Liver (tissue), 7 donors: ENCODE measurements at regions not wholly inside any gene's neighbourhood (a gene's known extent, or its start where the extent isn't known, plus 50 kb on each side); places are given as distances from the start of the nearest gene placed in this dataset.

Experiments used
- DNase-seq: peaks from one replicate; pipeline ENCODE4 v3.0.0-alpha.2; 2017; ENCODE audit warnings: low spot score
- H3K27ac ChIP-seq, 2 donors: one replicate each; pipeline ENCODE4 v1.7.0; 2013; ENCODE audit warnings: inconsistent platforms in 2 of 2, low read length in 2 of 2, control low read depth in 1 of 2, low read depth in 1 of 2, mild to moderate bottlenecking in 1 of 2
- H3K27me3 ChIP-seq, 4 donors: one replicate each; pipeline versions ENCODE4 v1.6.1 to v1.7.0; 2013; ENCODE audit warnings: low read length in 3 of 4, inconsistent platforms in 1 of 4, mild to moderate bottlenecking in 1 of 4, moderate library complexity in 1 of 4; ENCODE audit not compliant: control insufficient read depth in 4 of 4, insufficient read depth in 4 of 4
- H3K36me3 ChIP-seq, 4 donors: one replicate each; pipeline versions ENCODE4 v1.6.1 to v1.7.0; 2013; ENCODE audit warnings: low read length in 3 of 4, mild to moderate bottlenecking in 3 of 4, low read depth in 1 of 4, moderate library complexity in 1 of 4; ENCODE audit not compliant: control insufficient read depth in 4 of 4, insufficient read depth in 3 of 4
- H3K4me1 ChIP-seq, 4 donors: one replicate each; pipeline versions ENCODE4 v1.6.1 to v1.7.0; 2013; ENCODE audit warnings: low read length in 3 of 4, mild to moderate bottlenecking in 3 of 4, moderate library complexity in 1 of 4; ENCODE audit not compliant: control insufficient read depth in 4 of 4, insufficient read depth in 4 of 4
- H3K4me3 ChIP-seq, 3 donors: one replicate each; pipeline versions ENCODE4 v1.6.1 to v1.7.0; 2013; ENCODE audit warnings: low read length in 3 of 3, control low read depth in 1 of 3, low read depth in 1 of 3, mild to moderate bottlenecking in 1 of 3
- H3K9ac ChIP-seq, 2 donors: one replicate each; pipeline ENCODE4 v1.7.0; 2013; ENCODE audit warnings: low read length in 2 of 2, mild to moderate bottlenecking in 2 of 2, moderate library complexity in 2 of 2, control low read depth in 1 of 2, low read depth in 1 of 2
- H3K9me3 ChIP-seq, 4 donors: one replicate each; pipeline versions ENCODE4 v1.6.1 to v1.7.0; 2013; ENCODE audit warnings: low read length in 3 of 4; ENCODE audit not compliant: control insufficient read depth in 4 of 4
- FOXA1 ChIP-seq: IDR thresholded peaks from 2 replicates; pipeline ENCODE4 v1.6.1; 2016; ENCODE audit warnings: antibody characterized with exemption
- GABPA ChIP-seq, 2 donors: IDR thresholded peaks in 1 of 2; conservative IDR thresholded peaks in 1 of 2; 2 replicates each; pipeline ENCODE4 v1.6.1; 2016; ENCODE audit warnings: antibody characterized with exemption in 2 of 2, mild to moderate bottlenecking in 1 of 2, moderate library complexity in 1 of 2
- HNF4G ChIP-seq: IDR thresholded peaks from 2 replicates; pipeline ENCODE4 v1.6.1; 2016; ENCODE audit warnings: antibody characterized with exemption
- JUND ChIP-seq, 2 donors: IDR thresholded peaks; 2 replicates each; pipeline ENCODE4 v1.6.1; 2016; ENCODE audit warnings: antibody characterized with exemption in 2 of 2
- RAD21 ChIP-seq, 2 donors: IDR thresholded peaks; 2 replicates each; pipeline ENCODE4 v1.6.1; 2016; ENCODE audit warnings: antibody characterized with exemption in 2 of 2, mild to moderate bottlenecking in 2 of 2
- RXRA ChIP-seq, 2 donors: IDR thresholded peaks; 2 replicates each; pipeline ENCODE4 v1.6.1; 2017 to 2018; ENCODE audit warnings: antibody characterized with exemption in 2 of 2, mild to moderate bottlenecking in 1 of 2
- TAF1 ChIP-seq: conservative IDR thresholded peaks from 2 replicates; pipeline ENCODE4 v1.6.1; 2016; ENCODE audit warnings: antibody characterized with exemption, mild to moderate bottlenecking
- YY1 ChIP-seq: IDR thresholded peaks from 2 replicates; pipeline ENCODE4 v1.6.1; 2016; ENCODE audit warnings: antibody characterized with exemption, mild to moderate bottlenecking
- WGBS: extraction: QIAGEN DNeasy Blood & Tissue Kit; methylation state at CpG from one replicate; pipeline ENCODE4 v1.1.7; 2013; 5-methylcytosine and 5-hydroxymethylcytosine counted together
- TF ChIP-seq, protein P1 (sequence below): IDR thresholded peaks from 2 replicates; pipeline ENCODE4 v1.6.1; 2016; ENCODE audit warnings: antibody characterized with exemption
- TF ChIP-seq, protein P2 (sequence below): IDR thresholded peaks from 2 replicates; pipeline ENCODE4 v1.6.1; 2016; ENCODE audit warnings: antibody characterized with exemption
- TF ChIP-seq, protein P3 (sequence below): IDR thresholded peaks from 2 replicates; pipeline ENCODE4 v1.6.1; 2016; ENCODE audit warnings: antibody characterized with exemption
- TF ChIP-seq, protein P4 (sequence below): IDR thresholded peaks from 2 replicates; pipeline ENCODE4 v1.6.1; 2016; ENCODE audit warnings: antibody characterized with exemption, mild to moderate bottlenecking
- donor health status: healthy.
- donor health status: healthy.
- donor health status: healthy.
- donor health status: healthy.

DNA sequence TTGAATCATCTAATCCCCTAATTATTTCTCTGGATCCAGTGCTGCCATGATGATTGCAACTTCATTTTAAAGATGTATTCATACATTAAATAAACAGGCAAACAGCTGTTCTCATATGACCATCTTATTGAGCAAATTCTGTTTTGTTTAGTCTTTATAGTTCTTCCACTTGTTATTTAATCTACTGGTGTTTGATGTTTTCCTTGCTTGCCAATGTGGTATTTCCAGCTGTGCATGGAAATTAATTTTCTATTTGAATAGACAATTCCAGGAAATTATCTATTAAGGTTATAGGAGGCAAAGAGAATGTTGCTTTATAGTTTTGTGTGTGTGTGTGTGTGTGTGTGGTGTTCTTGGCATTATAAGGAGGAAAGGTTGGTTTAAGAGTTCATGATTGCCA, 167.0 kb upstream of the PRPS1L1 start:
- no peaks in the 10 kb centered on the region for H3K36me3 ChIP-seq
- H3K4me3 ChIP-seq = no peak overlapping the region
- H3K4me1 ChIP-seq = no peaks in the 10 kb centered on the region
- no peak for DNase-seq
- no peaks in the 10 kb centered on the region for H3K27me3 ChIP-seq
- H3K9me3 ChIP-seq = no peaks in the 10 kb centered on the region
- H3K9ac ChIP-seq = no peak overlapping the region
- no peak overlapping the region for H3K27ac ChIP-seq
- TF ChIP-seq, protein P1, sequence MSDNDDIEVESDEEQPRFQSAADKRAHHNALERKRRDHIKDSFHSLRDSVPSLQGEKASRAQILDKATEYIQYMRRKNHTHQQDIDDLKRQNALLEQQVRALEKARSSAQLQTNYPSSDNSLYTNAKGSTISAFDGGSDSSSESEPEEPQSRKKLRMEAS = no peak
- TF ChIP-seq GABPA (IDR thresholded peaks at IDR 0.05 in 1 of 2, conservative IDR thresholded peaks at IDR 0.05 in 1 of 2) (no peak), HNF4G (no peak), RAD21 (IDR thresholded peaks at IDR 0.05) (no peak)

DNA sequence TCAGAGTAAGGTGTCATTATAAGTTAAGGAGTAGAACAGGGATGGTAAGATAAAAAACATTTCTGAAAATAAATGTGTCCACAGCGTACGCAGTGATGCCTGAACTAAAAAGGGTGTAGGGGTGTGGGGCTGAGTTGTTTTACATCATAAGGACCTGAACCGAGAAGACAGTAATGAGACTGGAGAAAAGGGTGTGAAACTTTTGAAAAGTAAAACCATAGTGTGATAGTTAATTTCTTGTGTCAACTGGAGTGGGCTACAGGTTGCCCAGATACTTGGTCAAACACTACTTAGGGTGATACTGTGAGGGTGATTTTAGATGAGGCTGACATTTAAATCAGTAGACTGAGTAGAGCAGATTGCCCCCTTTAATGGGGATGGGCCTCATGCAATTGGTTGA, 169.0 kb upstream of the PRPS1L1 start:
- Histone ChIP-seq H3K4me3 (no peak overlapping the region), H3K9me3 (no peaks in the 10 kb centered on the region), H3K36me3 (no peaks in the 10 kb centered on the region), H3K9ac (no peak overlapping the region), H3K27me3 (no peaks in the 10 kb centered on the region), H3K27ac (no peak overlapping the region), H3K4me1 (no peaks in the 10 kb centered on the region)
- no peak for TF ChIP-seq FOXA1
- TF ChIP-seq, protein P2, sequence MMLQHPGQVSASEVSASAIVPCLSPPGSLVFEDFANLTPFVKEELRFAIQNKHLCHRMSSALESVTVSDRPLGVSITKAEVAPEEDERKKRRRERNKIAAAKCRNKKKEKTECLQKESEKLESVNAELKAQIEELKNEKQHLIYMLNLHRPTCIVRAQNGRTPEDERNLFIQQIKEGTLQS = no peak
- no peak for TF ChIP-seq YY1
- no peak for DNase-seq
- WGBS = 79% methylated on average over 3 of the region's 3 CpGs

DNA sequence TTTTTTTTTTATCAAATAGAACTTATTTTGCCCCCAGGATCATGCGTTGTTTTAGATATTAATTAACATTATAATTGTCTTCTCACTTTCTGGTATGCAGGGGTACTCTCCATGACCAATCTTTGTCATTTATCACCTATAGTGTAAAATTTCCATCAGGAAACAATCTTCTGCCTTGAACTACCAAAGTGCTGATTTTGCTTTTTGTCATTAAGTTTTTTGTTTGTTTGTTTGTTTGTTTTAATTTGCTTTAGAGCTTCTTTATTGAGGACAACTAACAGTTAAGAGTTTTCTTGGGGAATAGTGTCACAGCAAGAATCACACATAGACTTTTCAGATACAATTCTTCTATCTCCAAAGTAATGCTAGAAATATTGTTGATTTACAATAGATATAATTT, 171.2 kb upstream of the PRPS1L1 start:
- no peak overlapping the region for H3K27ac ChIP-seq
- no peak for DNase-seq
- no peaks in the 10 kb centered on the region for H3K4me1 ChIP-seq
- WGBS = 69% methylated on average over 1 of the region's 1 CpG
- TF ChIP-seq FOXA1 = no peak
- TF ChIP-seq, protein P3, sequence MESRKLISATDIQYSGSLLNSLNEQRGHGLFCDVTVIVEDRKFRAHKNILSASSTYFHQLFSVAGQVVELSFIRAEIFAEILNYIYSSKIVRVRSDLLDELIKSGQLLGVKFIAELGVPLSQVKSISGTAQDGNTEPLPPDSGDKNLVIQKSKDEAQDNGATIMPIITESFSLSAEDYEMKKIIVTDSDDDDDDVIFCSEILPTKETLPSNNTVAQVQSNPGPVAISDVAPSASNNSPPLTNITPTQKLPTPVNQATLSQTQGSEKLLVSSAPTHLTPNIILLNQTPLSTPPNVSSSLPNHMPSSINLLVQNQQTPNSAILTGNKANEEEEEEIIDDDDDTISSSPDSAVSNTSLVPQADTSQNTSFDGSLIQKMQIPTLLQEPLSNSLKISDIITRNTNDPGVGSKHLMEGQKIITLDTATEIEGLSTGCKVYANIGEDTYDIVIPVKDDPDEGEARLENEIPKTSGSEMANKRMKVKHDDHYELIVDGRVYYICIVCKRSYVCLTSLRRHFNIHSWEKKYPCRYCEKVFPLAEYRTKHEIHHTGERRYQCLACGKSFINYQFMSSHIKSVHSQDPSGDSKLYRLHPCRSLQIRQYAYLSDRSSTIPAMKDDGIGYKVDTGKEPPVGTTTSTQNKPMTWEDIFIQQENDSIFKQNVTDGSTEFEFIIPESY = no peak
- TF ChIP-seq, protein P2 = no peak
- TF ChIP-seq, protein P1 = no peak
- TF ChIP-seq JUND (IDR thresholded peaks at IDR 0.05) = no peak
- no peak for TF ChIP-seq RXRA (IDR thresholded peaks at IDR 0.05)
- no peak for TF ChIP-seq TAF1
- TF ChIP-seq RAD21 (IDR thresholded peaks at IDR 0.05) = no peak
- TF ChIP-seq, protein P4, sequence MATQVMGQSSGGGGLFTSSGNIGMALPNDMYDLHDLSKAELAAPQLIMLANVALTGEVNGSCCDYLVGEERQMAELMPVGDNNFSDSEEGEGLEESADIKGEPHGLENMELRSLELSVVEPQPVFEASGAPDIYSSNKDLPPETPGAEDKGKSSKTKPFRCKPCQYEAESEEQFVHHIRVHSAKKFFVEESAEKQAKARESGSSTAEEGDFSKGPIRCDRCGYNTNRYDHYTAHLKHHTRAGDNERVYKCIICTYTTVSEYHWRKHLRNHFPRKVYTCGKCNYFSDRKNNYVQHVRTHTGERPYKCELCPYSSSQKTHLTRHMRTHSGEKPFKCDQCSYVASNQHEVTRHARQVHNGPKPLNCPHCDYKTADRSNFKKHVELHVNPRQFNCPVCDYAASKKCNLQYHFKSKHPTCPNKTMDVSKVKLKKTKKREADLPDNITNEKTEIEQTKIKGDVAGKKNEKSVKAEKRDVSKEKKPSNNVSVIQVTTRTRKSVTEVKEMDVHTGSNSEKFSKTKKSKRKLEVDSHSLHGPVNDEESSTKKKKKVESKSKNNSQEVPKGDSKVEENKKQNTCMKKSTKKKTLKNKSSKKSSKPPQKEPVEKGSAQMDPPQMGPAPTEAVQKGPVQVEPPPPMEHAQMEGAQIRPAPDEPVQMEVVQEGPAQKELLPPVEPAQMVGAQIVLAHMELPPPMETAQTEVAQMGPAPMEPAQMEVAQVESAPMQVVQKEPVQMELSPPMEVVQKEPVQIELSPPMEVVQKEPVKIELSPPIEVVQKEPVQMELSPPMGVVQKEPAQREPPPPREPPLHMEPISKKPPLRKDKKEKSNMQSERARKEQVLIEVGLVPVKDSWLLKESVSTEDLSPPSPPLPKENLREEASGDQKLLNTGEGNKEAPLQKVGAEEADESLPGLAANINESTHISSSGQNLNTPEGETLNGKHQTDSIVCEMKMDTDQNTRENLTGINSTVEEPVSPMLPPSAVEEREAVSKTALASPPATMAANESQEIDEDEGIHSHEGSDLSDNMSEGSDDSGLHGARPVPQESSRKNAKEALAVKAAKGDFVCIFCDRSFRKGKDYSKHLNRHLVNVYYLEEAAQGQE = no peak
- no peak for TF ChIP-seq HNF4G
- no peak overlapping the region for H3K9ac ChIP-seq
- H3K27me3 ChIP-seq = no peaks in the 10 kb centered on the region
- no peaks in the 10 kb centered on the region for H3K9me3 ChIP-seq
- no peaks in the 10 kb centered on the region for H3K36me3 ChIP-seq
- no peak overlapping the region for H3K4me3 ChIP-seq
